ENCODE measurements at regions not wholly inside any gene's neighbourhood (a gene's known extent, or its start where the extent isn't known, plus 50 kb on each side); places are given as distances from the start of the nearest gene placed in this dataset.
A peak's percentile ranks its signal among the peaks of the same experiment; 100 is the strongest.

- peak; percentile 61 for DNase-seq
These were observed 91.6 kb downstream of the TMX3 start for GRCh38 chr18:68623342-68623741.

DNA sequence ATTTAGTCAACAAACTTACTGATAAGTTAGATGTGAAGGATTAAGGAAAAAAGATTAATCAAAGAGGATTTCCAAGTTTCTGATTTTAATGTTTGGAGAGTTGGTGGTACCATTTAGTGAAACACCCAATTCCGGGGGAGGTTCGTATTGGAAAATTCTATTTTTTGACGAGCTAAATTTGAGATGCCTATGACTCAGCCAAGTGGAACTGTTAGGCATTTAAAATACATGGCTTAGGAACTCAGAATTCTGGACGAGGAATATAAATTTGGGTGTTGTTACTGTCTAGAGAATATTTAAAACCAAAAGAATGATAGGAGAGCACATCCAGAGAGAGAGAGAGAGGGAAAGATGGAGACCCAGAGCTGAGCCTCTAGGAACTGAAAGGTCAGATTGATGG lies 103.6 kb downstream of the TMX3 start:
- no peak for DNase-seq

DNA sequence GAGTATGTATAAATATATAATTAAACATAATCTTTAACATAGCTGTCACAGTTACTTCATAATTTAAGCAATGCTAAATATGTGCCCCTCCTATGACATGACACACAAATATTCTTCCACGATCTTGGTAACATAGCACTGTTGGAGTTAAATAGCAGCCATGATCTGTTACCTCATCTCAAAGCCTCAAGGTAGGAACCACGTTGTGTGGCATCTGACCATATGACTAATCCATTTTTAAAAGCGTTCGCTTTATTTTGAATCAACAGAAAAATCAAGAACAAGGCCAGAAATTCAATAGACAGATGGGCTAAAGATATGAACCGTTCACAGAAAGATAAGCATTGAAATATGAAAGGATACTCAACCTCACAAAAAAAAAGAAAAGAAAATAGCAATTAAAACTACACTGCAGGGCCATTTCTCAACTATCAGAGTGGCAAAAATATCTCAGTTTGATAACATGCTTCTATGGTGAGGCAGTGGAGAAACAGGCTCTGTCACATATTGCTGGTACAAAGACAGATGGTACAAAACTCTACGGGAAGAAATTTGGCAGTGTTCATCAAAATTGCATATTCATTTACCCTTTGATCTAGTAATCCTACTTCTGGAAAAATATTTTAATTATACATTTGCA lies 105.9 kb downstream of the TMX3 start:
- DNase-seq = no peak

DNA sequence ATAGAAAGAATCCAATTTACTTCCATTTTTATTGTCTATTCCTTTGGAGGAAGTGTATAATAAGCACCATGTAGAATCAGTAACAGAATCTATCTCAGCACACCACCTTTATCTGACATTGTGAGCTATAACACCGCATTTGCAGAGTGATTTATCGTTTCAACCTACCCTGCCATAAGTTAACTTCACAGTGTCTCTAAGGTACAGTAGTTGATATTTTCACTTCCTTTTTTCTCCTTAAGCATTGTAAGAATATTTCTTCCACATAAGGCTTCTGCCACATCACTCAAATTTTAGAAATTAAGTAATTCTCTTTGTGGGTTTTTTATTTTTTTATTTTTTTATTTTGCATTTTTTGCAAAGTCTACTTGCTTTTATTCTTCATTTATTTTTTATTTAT lies 107.1 kb downstream of the TMX3 start:
- DNase-seq = no peak

- DNase-seq = no peak
These were observed 110.7 kb downstream of the TMX3 start for GRCh38 chr18:68604256-68604655.

DNA sequence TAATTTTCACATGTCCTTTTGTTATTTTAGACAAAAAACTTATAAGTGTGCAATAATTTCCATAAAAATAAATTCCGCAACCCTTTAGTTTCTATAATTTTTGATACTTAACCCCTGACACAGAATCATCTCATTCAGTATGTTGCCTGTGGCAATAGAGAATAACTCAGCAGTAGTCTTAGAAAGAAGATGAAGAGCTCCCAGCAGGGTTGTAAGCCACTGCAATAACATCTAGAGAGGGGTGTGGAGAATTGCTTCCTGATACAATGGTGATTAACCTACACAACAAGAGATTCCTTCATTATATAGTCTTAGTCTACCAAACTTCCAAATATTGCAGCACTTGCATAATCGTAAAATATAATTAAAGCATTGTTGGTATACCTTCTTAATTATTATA lies 118.9 kb downstream of the TMX3 start:
- DNase-seq = no peak

- no peak for DNase-seq
These were observed 126.7 kb downstream of the TMX3 start for GRCh38 chr18:68588169-68588568.

DNA sequence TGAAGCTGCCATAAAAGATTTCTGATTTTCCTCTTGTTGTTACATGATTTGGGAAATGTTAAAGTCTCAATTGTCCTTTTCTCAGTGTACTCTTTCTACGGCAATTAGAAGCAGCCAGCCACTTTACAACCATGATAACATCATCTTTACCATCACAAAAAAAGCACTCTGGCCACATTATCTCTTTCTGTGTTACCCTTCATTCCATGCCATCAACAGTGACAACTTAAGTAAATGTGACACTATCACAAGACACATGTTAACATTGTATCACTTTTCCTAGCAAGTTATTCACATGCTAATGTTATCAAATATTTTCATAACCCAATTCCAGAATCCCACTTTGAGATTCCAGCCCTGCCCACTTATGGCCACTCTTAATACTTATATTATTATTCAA lies 131.2 kb downstream of the TMX3 start:
- DNase-seq = no peak

DNA sequence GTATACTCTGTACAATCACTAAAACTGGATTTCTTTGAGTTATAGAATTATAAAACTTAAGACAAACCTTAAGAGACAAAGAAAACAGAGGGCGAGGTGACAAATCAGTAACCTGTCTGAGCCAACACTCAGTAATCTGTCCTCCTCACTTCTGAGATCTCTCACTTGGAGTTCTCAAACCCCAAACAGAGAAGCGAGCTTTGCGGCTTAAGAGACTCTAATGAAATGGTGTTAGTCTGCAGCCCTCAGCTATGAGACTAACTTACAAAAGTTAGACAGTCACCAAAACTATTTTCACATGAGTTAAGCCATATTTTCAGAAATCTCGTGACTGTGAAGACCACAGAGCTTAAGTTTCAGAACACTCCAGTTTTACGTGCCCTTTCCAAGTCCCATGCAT lies 140.6 kb downstream of the TMX3 start:
- DNase-seq = no peak

DNA sequence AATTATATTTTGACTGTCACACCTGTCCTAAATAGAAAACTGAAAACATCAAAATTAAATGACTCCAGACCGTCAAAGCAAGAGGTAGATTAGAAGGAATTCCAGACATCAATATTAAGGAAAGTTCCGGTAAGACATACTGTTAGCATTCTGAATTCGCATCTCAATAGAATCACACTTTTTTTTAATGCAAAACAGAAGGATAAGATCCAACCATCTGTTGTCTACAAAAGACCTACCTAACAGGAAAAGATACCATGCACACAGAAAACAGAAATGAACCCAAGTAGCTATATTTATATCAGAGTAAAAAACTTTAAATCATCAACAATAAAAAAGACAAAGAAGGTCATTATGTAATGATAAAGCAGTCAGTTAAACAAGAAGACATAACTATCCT lies 145.0 kb downstream of the TMX3 start:
- DNase-seq = no peak

- no peak for DNase-seq
These were observed 146.3 kb downstream of the TMX3 start for GRCh38 chr18:68568364-68569155.

DNA sequence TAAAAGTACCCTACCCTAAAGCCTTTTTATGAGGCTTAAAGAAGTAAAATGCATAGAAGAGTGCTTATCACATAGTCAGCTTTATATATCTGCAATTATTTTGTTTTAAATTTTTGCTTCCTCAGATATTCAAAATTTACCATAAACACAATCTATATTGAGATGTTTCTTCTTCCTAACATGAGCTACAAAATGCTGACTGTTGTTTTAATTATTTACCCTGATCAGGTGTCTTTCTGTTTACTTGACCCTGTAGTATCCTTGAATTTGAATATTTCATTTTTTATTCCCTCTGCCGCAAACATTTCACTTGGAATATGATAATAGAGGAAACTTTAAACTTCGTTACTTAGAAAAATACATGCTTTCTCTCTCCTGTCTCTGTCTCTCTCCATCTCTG lies 147.9 kb downstream of the TMX3 start:
- no peak for DNase-seq

DNA sequence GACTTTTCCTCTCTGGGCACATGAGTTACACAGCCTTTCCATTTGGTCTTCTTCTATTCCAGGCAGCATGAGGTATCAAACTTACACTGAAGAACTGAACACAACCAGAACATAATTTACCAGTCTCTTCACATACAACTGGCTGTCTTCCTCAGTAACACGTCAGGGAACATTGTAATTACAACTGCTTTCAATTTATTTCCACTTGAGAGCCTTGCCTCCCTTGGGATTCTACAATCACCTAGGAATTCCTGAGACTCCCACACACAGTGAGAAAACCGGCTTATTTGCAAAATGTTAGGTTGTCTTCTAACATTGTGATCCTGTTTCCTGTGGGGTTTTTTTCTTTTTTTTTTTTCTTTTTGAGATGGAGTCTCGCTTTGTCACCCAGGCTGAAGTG lies 149.9 kb downstream of the TMX3 start:
- DNase-seq = no peak

- DNase-seq = no peak
These were observed 150.6 kb downstream of the TMX3 start for GRCh38 chr18:68564351-68564750.

GRCh38 chr18:68560128-68560527 lies 154.8 kb downstream of the TMX3 start:
- no peak for DNase-seq

DNA sequence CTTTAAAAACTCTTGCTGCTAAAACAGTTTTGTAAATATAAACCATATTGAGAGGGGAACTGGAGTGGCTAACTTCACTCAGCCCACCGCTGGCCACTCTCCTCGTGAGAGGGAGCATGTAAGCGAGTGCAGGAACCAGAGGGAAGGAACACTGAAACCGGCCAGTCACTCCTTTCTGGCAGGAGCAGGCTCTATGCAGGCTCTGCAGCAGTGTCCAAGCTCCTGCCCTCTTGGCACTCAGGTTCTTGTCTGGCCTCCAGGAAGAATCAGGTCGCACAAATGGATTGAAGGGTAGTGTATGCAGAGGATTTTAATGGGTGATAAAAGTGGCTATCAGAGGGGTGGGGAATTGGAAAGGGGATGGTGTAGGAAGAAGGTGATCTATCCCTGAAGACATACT lies 157.7 kb downstream of the TMX3 start:
- no peak for DNase-seq

DNA sequence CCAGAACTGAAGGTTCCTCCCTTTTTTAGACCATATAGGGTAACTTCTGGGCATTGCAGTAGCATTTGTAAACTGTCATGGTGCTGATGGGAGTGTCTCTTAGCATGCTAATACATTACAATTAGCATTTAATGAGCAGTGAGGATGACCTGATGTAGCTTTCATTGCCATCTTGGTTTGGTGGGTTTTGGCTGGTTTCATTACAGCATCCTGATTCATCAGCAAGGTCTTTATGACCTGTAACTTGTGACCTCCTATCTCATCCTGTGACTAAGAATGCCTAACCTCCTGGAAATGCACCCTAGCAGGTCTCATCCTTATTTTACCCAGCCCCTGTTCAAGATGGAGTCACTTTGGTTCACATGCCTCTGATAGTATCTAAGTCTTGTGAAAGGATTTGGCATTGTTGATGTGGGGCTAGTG lies 159.0 kb downstream of the TMX3 start:
- DNase-seq = no peak

- DNase-seq = no peak
These were observed 165.7 kb downstream of the TMX3 start for GRCh38 chr18:68548904-68549870.

- no peak for DNase-seq
These were observed 171.6 kb downstream of the TMX3 start for GRCh38 chr18:68543344-68543743.

DNA sequence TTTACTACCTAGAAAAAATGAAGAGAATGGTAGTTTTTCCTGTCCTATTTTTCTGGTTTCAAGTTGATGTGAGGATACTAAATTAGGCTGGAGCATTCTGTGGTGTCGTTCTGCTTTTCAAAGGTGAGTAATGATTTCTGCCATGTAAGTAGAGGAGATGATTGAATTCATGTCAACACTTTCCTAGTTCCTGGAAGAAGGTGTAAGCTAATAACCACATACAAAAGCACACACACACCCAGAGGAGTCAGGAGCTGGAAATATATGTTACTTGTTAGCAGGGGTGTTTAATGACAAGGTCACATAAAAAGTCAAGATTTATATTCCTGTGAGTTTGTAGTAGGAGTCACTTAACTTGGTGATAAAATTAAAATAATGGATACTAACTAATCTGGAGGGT lies 172.1 kb downstream of the TMX3 start:
- no peak for DNase-seq

- no peak for DNase-seq
These were observed 181.3 kb downstream of the TMX3 start for GRCh38 chr18:68533641-68534040.

GRCh38 chr18:68532328-68532885 lies 182.5 kb downstream of the TMX3 start:
- DNase-seq = no peak

DNA sequence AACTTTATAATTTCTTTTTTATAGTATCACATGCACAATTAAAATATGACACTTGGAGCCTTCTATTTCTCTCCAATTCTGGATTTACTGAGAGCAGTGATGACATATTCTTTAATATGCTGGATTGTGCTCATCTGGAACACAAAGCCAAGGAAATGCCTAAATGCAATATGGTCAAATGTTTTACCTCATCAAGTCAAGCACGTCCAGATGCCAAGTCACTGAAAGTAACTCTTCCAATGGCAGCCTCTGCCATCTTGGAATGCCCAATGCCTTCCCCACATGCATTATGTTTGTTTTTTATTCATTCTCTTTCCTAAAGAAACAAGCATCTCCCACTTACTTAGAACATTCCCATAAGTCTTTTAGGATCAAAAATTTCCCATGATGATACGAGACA lies 189.8 kb downstream of the TMX3 start:
- no peak for DNase-seq
